HPDE6-E6E7 (cell line): ENCODE measurements at regions not wholly inside any gene's neighbourhood (a gene's known extent, or its start where the extent isn't known, plus 50 kb on each side); places are given as distances from the start of the nearest gene placed in this dataset.
A peak's percentile ranks its signal among the peaks of the same experiment; 100 is the strongest.
"Not testable (repeated sequence)": the region's sequence is repeated elsewhere in the genome, so short reads cannot be mapped to it uniquely, and the experiment has no call there.

Experiments used
- DNase-seq: peaks from one replicate; pipeline ENCODE4 v3.0.0; 2011; ENCODE audit warnings: missing footprints; ENCODE audit errors: extremely low spot score

DNA sequence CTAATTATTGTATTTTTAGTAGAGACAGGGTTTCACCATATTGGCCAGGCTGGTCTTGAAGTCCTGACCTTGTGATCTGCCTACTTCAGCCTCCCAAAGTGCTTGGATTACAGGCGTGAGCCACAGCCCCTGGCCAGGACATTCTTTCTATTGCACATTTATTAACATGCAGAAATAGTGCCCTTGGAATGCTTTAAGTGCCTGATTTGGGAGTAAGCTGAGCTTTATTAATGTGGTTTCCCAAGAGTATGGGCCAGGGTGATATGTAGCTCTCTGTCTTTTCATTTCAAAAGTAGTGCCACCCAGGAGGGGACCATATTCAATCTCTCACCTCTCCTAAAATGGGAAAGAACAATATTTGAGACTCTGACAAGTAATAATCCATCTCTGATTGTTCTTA is 970.7 kb downstream of the KCNMA1 start:
- no peak for DNase-seq

DNA sequence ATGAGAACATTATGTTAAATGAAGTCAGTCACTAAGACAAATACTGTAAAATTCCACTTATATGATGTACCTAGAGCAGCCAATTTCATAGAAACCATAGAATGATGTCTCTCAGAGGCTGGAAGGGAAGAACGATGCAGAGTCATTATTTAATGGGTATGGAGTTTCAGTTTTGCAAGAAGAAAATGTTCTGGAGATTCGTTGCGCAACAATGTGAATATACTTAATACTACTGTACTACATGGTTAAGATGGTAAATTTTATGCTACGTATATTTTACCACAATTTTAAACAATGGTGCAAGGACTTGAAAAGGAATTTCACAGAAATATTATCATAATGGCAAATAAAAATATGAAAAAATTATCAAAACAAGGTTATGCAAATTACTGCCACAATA is 972.6 kb downstream of the KCNMA1 start:
- DNase-seq, result no peak

DNA sequence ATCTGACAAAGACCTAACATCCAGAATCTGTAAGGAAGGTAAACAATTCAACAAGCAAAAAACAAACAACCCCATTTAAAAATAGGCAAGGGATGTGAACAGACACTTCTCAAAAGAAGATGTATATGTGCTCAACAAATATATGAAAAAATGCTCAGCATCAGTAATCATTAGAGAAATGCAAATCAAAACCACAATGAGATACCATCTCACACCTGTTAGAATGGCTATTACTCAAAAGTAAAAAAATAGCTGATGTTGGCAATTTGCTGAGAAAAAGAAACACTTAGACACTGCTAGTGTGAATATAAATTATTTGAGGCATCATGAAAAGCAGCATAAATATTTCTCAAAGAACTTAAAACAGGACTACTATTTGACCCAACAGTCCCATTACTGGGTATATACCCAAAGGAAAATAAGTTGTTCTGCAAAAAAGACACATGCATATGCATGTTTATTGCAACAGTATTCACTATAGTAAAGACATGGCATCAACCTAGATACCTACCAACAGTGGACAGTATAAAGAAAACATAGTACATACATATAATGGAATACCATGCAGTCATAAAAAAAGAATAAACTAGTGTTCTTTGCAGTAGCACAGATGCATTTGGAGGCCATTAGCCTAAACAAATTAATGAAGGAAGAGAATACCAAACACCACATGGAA is 980.1 kb downstream of the KCNMA1 start:
- no peak for DNase-seq

DNA sequence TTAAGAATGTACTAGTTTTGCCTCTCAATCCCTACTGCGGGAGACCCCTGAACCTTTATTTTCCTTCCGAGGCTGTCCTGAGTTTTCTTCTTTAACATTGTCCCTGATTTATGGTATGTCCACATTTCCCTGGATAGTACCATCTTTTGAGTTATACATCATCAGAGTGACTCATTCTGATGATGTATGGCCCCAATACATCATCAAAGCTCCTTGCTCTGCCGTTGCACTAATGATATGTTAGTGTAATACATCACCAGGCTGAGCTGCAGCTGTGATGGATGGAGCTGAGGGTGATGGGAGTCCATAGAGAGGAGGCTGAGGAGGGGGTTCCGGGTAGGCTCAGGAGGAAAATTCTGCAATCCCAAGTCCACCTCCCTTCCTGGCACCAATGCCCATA is 986.5 kb downstream of the KCNMA1 start:
- DNase-seq, result no peak

DNA sequence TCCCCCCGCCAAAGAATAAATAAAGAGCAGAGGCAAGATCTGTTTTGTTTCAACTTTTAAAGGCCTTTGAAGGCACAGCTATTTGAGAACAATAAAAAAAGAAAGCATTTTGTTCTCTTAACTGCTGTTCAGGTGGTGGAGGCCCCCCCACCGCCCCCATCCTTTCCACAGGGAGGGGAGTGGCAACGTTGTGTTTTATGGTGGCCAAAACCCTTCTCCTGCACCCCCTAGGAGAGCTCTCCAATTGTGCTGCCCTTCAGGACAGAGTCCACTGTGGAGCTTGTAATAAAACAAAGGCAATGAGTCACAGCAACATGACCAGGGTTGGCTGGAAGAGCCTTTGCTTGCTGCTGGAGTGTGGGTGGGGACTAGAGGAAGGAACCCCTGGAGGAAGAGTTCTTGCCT is 987.9 kb downstream of the KCNMA1 start:
- no peak for DNase-seq

DNA sequence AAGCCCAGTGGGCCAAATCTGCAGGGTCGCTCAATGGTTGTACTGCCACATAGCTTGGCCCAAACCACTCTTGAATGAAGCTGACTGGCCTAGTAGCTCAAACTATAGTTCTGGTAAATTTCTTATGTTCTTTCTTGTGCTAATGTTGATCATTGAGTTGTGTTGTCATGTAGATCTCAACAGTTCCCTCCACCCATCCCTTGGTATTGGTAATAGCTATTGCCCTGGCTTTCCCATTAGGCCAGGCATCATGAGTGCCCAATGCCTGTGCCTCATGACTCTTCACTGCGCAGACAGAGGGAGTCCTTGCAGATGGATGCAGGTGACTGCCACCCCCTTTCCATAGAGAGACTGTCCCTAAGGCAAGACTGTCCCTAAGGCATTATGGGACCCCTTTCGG is 988.4 kb downstream of the KCNMA1 start:
- no peak for DNase-seq

DNA sequence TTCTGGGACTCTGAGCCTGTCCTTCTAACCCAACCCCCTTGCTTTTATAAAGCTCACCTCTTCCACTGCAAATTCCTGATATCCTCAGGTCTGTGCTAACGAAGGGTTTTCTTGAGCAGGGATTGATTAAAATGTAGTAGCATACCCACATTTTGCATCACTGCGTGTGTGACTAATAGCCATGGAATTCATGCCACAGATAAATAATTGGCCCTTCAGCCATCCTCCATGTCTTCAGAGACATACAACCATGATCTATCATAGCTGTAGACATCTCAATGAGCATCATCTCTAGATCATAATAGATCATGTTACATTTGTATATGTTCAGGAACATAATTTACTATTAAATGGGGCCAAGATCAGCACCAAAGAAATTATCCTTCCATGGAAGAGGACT is 990.3 kb downstream of the KCNMA1 start:
- no peak for DNase-seq

DNA sequence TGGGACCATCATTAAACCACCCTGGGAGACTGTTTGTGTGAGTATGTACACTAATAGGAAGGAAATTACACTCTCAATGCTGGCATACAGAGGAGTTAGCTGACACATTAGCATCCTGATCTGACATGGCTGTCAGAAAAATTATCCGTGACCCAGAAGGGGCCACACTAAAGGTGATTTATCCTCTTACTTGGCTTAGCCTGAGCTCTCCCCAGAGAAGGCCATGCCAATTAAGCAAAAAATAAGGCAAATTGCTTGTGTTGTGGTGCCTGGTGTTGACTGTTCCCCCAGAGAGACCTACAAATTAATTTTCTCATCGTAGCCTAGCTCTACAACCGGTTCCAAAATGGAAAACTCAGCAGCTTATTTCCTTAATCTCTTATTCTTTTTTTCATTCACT is 992.3 kb downstream of the KCNMA1 start:
- no peak for DNase-seq

DNA sequence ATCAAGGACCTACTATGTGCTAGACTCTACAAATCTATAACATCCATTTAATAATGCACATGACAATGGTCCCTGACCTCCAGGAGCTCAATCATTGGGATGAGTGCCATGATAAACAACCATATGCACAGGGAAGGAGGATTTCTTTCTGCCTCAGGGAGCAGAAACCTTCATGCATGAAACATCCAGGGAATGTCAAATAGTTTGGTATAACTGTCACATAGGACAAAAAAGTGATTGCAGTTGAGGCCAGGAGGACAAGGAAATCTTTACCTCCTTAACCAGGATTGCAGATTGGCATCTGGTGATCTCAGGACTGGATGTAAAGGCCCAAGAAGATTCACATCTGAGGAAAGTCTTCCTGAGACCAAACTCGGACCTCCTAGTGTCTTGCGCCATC is 993.1 kb downstream of the KCNMA1 start:
- DNase-seq, result no peak

DNA sequence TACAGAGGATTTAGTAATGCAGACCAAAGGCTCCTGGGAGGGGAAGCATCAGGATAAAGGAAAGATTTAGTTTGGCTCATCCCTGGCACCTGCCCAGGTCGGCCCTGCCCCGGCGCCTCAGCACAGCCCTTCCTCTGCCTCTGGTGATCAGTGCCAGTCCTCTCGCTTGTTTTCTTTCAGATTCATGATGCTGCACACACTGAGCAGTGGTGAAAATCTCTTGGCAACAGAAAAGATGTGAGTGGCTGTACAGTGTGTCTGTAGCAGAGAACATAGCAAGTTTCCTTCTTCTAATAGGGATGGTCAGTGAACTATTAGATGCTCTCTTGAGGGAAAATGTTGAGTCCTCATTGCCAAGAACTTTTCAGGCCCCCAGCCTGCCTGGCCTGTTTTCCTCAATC is 994.1 kb downstream of the KCNMA1 start:
- DNase-seq, result no peak

DNA sequence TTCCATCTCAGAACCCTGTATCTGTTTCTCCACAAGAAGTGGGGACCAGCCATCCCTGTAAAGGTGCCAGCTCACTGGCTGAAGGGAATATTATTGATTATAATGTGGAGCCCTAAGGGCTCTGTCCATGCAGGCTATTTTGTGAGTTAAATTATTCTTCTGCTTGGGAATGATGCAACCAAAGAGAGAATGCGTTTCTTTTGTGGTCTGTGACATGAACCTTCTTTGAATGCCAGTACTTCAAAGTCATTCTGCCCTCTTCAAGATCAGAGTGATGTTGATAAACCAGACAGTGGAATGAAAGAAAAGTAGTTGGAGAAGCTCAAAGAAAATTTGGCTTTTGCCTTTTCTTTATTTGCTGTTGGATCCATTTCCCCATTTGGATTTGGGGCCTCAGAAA is 995.2 kb downstream of the KCNMA1 start:
- DNase-seq, result no peak

DNA sequence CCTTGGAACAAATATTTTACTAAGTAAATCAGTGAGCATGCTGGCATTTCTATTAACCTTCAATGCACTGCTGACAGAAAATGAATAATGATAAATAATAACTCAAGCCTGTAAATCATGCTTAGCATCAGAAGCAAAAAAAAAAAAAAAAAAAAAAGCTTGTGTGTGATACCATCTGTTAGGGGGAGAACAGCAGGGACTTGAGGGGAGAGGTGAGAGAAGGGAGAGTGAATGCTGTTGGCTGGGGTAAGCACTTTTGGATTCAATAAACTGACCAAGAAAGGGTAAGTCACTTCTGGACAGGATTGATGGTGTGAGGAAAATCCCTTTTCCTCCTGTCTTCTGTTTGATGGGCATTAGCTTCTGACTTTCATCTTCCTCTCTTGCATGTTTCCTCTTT is 996.4 kb downstream of the KCNMA1 start:
- DNase-seq, result no peak

DNA sequence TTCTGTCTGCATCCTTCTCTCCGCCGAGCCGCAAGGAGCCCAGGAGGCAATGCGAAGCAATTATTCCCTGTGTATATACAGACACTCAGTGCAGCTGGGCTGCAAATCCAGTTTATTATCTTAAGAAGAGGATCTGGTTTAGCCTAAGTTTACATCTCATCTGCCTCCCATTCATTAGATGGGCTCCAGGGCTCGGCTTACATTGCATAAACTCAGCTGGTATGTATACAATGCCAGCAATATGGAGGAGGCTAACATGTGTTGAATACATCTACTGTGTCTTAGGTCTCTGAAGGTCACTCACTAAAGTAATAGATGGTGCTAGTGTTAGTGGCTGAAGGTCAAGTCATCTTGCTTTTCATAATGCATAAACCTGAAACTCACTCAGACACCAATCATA is 996.8 kb downstream of the KCNMA1 start:
- no peak for DNase-seq

DNA sequence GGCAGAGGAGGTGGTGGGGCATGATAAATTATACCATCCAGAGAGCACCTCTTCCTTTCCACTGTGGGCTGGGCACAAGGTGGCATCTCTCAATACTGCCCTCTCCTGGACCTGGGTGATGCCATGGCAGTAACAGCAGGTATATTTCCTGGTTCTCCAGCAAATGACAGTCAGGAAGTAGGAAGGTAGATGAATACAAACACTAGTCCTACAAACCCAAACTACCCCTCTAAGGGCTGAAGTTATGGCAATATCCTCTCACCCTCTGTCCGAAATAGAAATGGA is 1004.9 kb downstream of the KCNMA1 start:
- peak; percentile 13 for DNase-seq

DNA sequence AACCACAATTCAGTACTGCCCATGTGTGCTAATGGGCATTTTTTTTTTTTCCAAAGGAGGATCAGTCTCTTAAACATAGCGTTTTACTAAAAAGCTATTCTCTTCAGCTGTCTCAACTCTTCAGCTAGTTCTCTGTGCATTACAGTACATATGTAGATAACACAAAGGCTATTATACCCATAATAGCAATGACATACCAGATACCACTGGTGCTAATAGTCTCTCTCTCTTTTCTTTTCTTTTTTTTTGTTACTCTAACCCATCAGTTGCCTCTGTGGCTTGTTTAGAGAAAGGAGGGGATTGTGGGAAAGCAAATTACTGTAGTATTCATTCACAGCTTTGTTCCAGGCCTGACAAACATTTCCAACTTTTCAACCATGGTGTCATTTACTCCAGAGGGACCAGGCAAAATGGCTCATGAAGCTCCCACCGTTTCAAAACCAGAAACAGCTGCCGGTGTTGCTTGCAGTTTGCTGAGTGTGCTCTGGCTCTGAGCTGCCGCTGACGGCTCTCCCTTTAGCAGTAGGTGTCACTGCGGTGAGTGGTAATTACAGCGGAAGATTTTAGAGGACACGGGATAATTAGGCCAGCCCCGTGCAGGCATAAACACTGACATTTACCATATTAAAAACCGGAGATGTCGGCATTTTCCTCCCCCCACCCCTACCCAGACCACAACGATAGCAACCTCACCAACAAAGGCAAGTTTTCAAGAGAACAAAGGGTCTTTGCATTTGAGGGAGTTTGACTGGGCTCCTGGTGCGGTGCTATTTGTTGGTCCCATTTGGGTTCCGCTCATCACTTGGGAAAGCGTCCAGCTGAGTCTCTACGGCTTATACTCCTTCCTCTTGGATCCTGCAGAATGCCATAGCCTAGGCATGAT is 1005.5 kb downstream of the KCNMA1 start:
- DNase-seq, result no peak

DNA sequence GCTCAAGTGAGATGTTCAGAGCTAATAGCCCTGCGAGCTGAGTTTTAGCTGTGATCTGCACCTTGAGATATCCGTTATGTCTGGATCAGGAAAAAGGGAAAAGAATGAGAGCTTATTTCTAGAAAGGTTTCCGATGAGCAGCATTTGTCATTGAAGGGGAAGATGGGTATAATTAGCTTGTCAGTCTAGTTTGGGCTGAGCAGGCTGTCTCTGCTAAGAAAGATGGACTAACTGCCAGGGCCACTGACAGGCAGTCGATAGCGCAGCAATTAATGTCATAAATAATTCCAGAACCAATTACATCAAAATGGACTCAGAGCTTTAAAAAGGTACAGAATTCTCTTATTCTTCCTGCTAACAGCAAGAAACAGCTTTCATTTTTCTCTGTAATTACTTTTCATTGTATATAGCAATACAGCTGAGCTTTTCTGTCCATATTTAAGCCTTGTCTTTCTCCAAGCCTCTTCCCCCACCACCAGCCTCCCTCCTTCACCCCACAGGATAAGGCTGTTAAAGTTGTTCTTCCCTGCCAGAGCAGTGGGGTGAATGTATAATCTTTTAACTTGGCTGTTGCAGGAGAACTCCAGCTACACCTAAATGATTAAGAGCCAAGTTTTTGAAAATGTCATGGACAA is 1006.5 kb downstream of the KCNMA1 start:
- DNase-seq, result no peak

DNA sequence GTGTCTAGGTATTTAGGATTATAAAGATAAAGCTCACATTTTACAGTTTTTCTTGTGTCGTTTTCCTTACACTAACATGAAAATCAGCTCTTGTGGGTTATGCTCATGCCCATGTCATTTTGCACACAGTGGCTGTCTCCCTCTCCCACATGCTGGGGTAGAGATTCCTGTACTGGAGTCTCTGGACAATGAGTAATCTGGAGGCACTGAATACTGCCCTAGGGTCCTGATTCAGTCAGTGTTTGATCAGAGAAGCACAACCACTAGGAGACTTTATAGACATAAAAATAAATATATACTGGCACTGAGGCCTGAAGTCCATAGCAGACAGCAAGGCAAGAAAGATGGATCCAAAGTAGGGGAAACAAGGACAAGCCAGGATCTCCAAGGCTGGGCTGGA is 1008.8 kb downstream of the KCNMA1 start:
- DNase-seq, result no peak

DNA sequence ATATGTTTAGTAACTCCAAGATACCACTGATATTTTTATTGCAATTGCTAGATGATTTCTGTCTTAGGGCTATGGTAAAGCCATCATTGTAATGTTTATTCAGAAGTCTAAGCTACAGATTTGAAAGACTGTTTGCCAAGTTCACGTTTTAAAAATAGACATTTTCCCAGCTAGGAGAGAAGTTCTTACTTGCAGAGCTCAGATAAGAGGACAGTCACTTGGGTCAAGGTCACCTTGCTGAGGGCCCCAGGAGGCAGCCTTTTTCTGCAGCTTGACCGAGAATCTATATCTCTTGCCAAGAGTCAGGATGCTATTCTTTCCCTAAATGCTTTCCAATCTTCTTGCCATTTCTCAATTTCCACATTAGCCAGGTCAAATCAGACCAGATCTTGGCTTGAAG is 1011.2 kb downstream of the KCNMA1 start:
- DNase-seq, result no peak

DNA sequence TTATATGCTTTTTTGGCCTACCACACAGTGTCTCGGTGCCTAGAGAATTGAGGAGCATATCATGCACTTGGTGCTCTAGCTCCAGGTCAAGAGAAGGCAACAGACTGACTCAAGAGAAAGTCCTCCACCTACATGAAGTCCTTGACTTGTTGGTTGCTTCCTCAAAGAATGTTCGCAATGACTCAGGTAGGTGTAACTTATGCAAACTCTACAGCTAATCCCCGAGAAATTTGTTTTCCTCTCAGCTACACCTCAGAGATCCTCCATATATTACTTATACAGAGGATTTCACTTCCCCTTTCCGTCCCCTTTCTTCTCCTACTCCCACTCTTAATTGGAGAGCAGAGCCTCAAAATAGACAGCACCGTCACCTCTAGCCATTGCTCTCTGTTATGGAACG is 1013.1 kb downstream of the KCNMA1 start:
- no peak for DNase-seq

DNA sequence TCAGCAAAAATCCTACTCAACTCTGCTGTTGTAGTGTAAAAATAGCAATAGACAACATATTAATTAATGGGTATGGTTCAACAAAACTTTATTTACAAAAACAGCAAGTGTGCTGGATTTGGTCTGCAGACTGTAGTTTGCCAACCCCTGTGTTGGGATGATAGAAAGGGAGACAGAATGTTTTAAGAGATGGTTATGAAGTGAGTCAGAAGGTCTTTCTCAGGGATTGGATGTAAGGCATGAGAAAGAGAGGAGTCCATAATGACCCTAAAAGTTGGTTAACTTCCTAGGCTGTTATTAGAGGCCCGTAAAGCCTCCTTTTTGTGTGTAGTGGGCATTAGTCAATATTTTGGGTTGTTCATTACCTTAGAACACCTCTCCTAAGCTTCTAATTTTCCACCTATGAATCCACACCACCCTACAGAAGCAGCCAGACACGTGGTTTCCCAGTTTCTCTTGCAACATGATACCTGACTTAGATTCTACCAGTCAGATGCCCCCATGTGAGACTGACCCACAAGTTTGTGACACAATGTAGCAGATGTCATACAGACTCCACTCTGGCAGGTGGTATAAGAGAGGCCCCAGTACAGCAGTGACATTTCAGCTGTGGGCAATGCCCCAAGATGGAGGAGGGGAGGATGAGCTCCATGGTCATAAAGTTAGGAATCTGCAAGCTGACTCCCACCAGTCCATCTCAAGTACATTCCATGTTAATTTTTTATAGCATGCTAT is 1015.6 kb downstream of the KCNMA1 start:
- no peak for DNase-seq

DNA sequence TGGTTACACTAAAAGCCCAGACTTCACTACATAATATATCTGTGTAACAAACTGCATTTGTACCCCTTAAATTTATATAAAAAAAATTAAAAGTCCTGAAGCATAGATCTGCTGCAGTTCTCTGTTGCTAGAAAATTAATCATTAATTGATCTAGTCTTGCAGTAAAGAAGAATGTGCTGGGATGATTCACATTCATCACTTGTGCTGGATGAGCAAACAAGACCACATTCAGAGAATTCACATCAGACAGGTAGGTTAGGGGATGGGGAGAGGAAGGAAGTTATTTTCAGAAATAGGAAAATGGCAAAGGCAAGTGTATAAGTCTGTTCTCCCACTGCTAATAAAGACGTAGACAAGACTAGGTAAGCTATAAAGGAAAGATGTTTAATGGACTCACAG is 1019.0 kb downstream of the KCNMA1 start:
- no peak for DNase-seq

DNA sequence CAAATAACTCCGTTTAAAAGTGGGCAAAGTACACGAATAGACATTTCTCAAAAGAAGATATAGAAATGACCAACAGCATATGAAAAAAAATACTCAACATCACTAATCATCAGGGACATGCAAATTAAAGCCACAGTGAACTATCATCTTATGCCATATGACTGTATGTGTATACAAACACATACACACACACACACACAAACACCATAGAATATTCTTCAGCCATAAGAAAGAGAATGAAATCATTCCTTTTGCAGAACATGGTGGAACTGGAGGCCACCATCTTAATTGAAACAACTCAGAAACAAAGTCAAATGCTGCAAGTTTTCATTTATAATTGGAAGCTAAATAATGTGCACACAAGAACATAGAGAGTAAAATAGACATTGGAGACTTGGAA is 1019.4 kb downstream of the KCNMA1 start:
- DNase-seq, result no peak

DNA sequence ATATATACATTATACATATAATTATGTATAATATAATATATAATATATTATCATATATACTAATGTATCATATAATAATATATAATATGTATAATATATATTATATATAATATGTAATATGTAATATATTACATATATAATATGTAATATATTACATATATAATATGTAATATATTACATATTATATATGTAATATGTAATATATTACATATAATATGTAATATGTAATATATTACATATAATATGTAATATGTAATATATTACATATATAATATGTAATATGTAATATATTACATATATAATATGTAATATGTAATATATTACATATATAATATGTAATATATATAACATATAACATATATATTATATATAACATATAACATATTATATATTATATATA is 1020.9 kb downstream of the KCNMA1 start:
- DNase-seq, result not testable (repeated sequence)
